Lower leg skin (tissue), 4 donors: ENCODE measurements at regions not wholly inside any gene's neighbourhood (a gene's known extent, or its start where the extent isn't known, plus 50 kb on each side); places are given as distances from the start of the nearest gene placed in this dataset.

Source experiments
- DNase-seq, 2 donors: peaks; one replicate each; pipeline ENCODE4 v3.0.0-alpha.2; 2019; ENCODE audit warnings: low spot score in 2 of 2
- H3K4me3 ChIP-seq: fragments of 200-600 bp; sonication (generic); 2 replicates; pipeline ENCODE4 v1.5.1; 2017; ENCODE audit warnings: mild to moderate bottlenecking, low read depth; ENCODE audit not compliant: poor library complexity, severe bottlenecking
- POLR2A ChIP-seq, 2 donors: fragments of 450-650 bp; IDR thresholded peaks; one replicate each; pipeline ENCODE4 v1.6.1; 2016 to 2017; ENCODE audit warnings: antibody characterized with exemption in 2 of 2, mild to moderate bottlenecking in 1 of 2, moderate library complexity in 1 of 2
- WGBS, 2 donors: methylation state at CpG; one replicate each; pipeline ENCODE4 v1.1.5; 2018; 5-methylcytosine and 5-hydroxymethylcytosine counted together
- intact Hi-C: fragments of 100-400 bp; cut with DNase I; formaldehyde crosslinking; loops from one replicate; pipeline ENCODE4 v1.15.0; 2023; ENCODE audit warnings: low total_unique reads
- TF ChIP-seq, protein P1 (sequence below), 3 donors: fragments of 450-650 bp; IDR thresholded peaks; one replicate each; pipeline ENCODE4 v1.5.1; 2016; ENCODE audit warnings: antibody characterized with exemption in 3 of 3, mild to moderate bottlenecking in 3 of 3, moderate library complexity in 2 of 3

GRCh38 chr7:156590212-156590611, 50.4 kb upstream of the RNF32 start:
- TF ChIP-seq, protein P1, sequence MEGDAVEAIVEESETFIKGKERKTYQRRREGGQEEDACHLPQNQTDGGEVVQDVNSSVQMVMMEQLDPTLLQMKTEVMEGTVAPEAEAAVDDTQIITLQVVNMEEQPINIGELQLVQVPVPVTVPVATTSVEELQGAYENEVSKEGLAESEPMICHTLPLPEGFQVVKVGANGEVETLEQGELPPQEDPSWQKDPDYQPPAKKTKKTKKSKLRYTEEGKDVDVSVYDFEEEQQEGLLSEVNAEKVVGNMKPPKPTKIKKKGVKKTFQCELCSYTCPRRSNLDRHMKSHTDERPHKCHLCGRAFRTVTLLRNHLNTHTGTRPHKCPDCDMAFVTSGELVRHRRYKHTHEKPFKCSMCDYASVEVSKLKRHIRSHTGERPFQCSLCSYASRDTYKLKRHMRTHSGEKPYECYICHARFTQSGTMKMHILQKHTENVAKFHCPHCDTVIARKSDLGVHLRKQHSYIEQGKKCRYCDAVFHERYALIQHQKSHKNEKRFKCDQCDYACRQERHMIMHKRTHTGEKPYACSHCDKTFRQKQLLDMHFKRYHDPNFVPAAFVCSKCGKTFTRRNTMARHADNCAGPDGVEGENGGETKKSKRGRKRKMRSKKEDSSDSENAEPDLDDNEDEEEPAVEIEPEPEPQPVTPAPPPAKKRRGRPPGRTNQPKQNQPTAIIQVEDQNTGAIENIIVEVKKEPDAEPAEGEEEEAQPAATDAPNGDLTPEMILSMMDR (IDR thresholded peaks at IDR 0.05) = no peak
- TF ChIP-seq POLR2A (IDR thresholded peaks at IDR 0.05) = no peak
- H3K4me3 ChIP-seq = no peak overlapping the region
- no peak for DNase-seq
- WGBS, 2 donors = 74 to 75% methylated on average over 6 of the region's 6 CpGs
- intact Hi-C loops = no loop called here

- DNase-seq = no peak
- no peak for TF ChIP-seq POLR2A (IDR thresholded peaks at IDR 0.05)
- TF ChIP-seq, protein P1 (IDR thresholded peaks at IDR 0.05) = no peak
- WGBS, 2 donors = 63 to 80% methylated on average over 2 of the region's 2 CpGs
- no peak overlapping the region for H3K4me3 ChIP-seq
- intact Hi-C loops = no loop called here
These were observed 50.8 kb upstream of the RNF32 start for GRCh38 chr7:156589808-156590207.

DNA sequence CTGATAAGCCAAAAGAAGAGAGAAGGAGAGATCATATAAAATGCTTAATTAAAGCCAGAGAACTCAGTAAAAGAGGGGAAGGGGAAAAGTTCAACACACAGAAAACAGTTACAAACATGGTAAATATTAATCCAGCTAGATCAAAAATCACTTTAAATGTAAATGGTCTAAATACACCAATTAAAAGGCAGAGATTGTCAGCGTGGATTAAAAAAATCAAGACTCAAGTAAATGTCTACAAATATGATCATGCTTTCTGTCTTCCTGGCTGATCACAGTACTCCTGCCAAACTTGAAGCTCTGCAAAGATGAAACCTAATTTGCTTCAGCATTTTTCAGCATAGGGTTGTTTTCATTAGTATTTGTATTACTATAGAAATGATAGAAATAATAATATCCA, 54.6 kb upstream of the RNF32 start:
- no peak for DNase-seq
- intact Hi-C loops = no loop called here
- WGBS, 2 donors = 90 to 97% methylated on average over 1 of the region's 1 CpG
- no peak for TF ChIP-seq POLR2A (IDR thresholded peaks at IDR 0.05)
- TF ChIP-seq, protein P1 (IDR thresholded peaks at IDR 0.05) = no peak
- no peak overlapping the region for H3K4me3 ChIP-seq

DNA sequence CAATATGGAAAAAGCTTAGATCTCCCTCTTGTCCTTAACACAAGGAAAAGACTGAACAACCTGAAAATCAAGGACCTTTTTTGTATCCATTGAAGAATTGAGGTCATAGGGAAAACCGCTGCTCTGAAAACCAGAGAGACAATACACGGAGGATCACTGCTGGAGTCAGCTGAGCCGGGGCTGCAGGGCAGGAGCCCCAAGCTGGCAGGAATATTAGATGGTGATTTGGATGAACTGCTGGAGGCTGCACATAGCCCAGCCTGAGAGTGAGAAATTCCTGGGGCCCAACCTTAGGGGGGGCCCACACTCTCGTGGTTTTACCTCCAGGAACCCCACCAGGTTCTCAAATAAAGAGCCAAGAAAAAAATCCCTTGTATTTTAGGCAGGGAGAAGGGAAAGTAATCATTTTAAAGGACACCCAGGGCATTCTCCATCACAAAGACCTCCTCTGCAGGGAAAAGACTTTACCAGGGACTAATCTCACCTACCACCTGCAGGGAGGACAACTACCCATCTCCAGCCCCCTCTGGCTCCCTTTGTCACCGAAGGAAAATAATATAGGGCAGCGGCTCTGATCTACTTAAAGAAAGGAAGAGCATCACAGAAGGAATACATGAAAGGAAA, 55.4 kb upstream of the RNF32 start:
- TF ChIP-seq, protein P1 (IDR thresholded peaks at IDR 0.05) = no peak
- TF ChIP-seq POLR2A (IDR thresholded peaks at IDR 0.05) = no peak
- DNase-seq = no peak
- H3K4me3 ChIP-seq = no peak overlapping the region
- intact Hi-C loops = no loop called here
- 38 to 41% methylated on average over 6 of the region's 6 CpGs for WGBS, 2 donors

GRCh38 chr7:156582591-156583123, 57.9 kb upstream of the RNF32 start:
- DNase-seq = no peak
- no peak for TF ChIP-seq POLR2A (IDR thresholded peaks at IDR 0.05)
- TF ChIP-seq, protein P1 (IDR thresholded peaks at IDR 0.05) = no peak
- H3K4me3 ChIP-seq = no peak overlapping the region
- WGBS, 2 donors = 94 to 96% methylated on average over 11 of the region's 11 CpGs
- intact Hi-C loops = no loop called here

GRCh38 chr7:156580036-156580435, 60.5 kb upstream of the RNF32 start:
- DNase-seq = no peak
- TF ChIP-seq POLR2A (IDR thresholded peaks at IDR 0.05) = no peak
- TF ChIP-seq, protein P1 (IDR thresholded peaks at IDR 0.05) = no peak
- WGBS, 2 donors = 91% methylated on average over 8 of the region's 8 CpGs
- H3K4me3 ChIP-seq = no peak overlapping the region
- intact Hi-C loops = no loop called here
